Sigmoid colon (tissue), 6 donors: ENCODE measurements at regions not wholly inside any gene's neighbourhood (a gene's known extent, or its start where the extent isn't known, plus 50 kb on each side); places are given as distances from the start of the nearest gene placed in this dataset.

Experiments used
- DNase-seq: peaks from one replicate; pipeline ENCODE4 v3.0.0-alpha.2; 2019
- H3K27ac ChIP-seq, 4 donors: fragments of 200-600 bp; sonication (generic); one replicate each; pipeline ENCODE4 v1.5.1; 2016 to 2019; ENCODE audit warnings: mild to moderate bottlenecking in 1 of 4
- H3K27me3 ChIP-seq, 3 donors: fragments of 200-600 bp; sonication (generic); one replicate each; pipeline ENCODE4 v1.5.1; 2019; ENCODE audit warnings: mild to moderate bottlenecking in 1 of 3
- H3K36me3 ChIP-seq, 4 donors: fragments of 200-600 bp; sonication (generic); one replicate each; pipeline ENCODE4 v1.5.1; 2016 to 2019
- H3K4me1 ChIP-seq, 4 donors: fragments of 200-600 bp; sonication (generic); one replicate each; pipeline ENCODE4 v1.5.1; 2017 to 2019
- H3K4me3 ChIP-seq, 4 donors: fragments of 200-600 bp; sonication (generic); one replicate each; pipeline ENCODE4 v1.5.1; 2017 to 2019; ENCODE audit warnings: mild to moderate bottlenecking in 2 of 4, moderate library complexity in 1 of 4
- H3K9me3 ChIP-seq, 4 donors: fragments of 200-600 bp in 3 of 4; sonication (generic) in 3 of 4; one replicate each; pipeline versions ENCODE4 v1.5.1 to v1.6.1; 2013 to 2019
- EP300 ChIP-seq, 4 donors: sonication (generic); formaldehyde crosslinking; IDR thresholded peaks; one replicate each; pipeline ENCODE4 v1.6.1; 2017; ENCODE audit warnings: antibody characterized with exemption in 4 of 4
- POLR2A ChIP-seq, 2 donors: fragments of 450-650 bp; IDR thresholded peaks; one replicate each; pipeline ENCODE4 v1.6.1; 2016; ENCODE audit warnings: antibody characterized with exemption in 2 of 2, mild to moderate bottlenecking in 2 of 2, moderate library complexity in 2 of 2
- POLR2AphosphoS5 ChIP-seq, 4 donors: sonication (generic); formaldehyde crosslinking; IDR thresholded peaks; one replicate each; pipeline ENCODE4 v1.6.1; 2017; ENCODE audit warnings: antibody characterized with exemption in 4 of 4
- WGBS, 2 donors: extraction: QIAGEN DNeasy Blood & Tissue Kit; methylation state at CpG; one replicate each; pipeline ENCODE4 v1.1.7; 2013; 5-methylcytosine and 5-hydroxymethylcytosine counted together
- intact Hi-C: fragments of 100-400 bp; cut with DNase I; formaldehyde crosslinking; loops from one replicate; pipeline ENCODE4 v1.15.1; 2023
- TF ChIP-seq, protein P1 (sequence below), 4 experiments: fragments of 450-650 bp in 3 of 4; fragments of 200-600 bp in 1 of 4; IDR thresholded peaks; one replicate each; pipeline ENCODE4 v1.5.1; 2016 to 2019; ENCODE audit warnings: antibody characterized with exemption in 4 of 4, mild to moderate bottlenecking in 3 of 4, moderate library complexity in 2 of 4
- donor health status: healthy with polysubstance abuse.
- donor health status: healthy.

DNA sequence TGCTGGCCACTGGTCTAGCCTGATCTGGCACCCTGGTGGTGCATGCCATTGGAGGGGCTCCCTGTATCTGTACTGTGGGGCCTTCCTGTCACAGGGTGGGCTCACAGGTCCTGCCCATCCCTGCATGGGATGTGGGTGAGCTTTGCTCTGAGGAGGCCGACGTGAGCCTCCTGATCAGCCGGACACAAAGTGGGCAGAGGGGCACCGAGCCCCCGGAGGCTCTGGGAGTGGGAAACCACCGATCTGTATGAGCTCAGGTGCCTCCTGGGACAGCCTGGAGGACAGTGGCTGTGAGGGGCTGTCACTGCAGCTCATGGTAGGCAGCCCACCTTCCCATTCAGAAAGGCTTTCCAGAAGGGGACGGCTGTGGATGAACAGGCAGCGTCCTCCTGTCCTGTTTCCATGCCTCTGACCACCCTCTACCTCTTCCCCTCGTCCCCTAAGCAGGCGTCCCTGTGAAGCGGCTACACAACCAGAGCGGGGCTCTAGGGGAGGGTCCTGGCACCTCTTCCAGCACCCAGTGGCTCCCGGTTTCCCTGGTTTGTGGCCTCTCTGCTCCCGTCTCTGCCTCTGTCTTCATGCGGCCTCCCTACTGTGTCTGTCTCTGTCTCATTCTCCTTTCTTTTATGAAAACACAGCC, 112.5 kb upstream of the OTOS start:
- H3K27ac ChIP-seq, result peak overlapping the region; percentile 70 to 80 (median 76)

DNA sequence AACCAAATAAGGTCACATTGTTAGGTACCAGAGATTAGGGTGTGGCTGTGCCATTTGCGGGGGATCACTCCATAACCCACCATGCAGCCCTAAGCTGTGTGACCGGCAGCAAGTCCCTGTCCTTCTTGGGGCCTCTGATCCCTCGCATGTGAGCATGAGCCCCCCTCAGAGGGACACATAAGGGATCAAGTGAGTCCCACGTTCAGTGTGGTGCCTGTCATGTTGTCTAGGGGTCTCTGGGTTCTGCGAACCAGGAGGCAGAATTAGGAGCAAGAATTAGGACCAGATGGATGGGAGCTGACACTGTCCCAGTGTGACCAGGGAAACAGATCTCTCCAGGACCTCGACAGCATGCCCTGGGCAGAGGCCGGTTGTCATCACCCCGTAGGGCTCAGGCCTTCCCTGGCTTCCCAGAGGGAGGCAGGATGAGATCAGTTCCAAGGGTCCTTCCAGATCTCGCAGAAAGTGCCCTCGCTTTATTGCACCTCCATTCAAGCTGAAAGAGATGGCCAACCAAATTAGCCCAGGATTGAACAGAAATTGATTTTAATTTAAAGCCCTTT, 113.2 kb upstream of the OTOS start:
- TF ChIP-seq EP300 (IDR thresholded peaks at IDR 0.05) (no peak), POLR2AphosphoS5 (IDR thresholded peaks at IDR 0.05) (no peak), POLR2A (IDR thresholded peaks at IDR 0.05) (no peak)
- TF ChIP-seq, protein P1, sequence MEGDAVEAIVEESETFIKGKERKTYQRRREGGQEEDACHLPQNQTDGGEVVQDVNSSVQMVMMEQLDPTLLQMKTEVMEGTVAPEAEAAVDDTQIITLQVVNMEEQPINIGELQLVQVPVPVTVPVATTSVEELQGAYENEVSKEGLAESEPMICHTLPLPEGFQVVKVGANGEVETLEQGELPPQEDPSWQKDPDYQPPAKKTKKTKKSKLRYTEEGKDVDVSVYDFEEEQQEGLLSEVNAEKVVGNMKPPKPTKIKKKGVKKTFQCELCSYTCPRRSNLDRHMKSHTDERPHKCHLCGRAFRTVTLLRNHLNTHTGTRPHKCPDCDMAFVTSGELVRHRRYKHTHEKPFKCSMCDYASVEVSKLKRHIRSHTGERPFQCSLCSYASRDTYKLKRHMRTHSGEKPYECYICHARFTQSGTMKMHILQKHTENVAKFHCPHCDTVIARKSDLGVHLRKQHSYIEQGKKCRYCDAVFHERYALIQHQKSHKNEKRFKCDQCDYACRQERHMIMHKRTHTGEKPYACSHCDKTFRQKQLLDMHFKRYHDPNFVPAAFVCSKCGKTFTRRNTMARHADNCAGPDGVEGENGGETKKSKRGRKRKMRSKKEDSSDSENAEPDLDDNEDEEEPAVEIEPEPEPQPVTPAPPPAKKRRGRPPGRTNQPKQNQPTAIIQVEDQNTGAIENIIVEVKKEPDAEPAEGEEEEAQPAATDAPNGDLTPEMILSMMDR (IDR thresholded peaks at IDR 0.05), result no peak
- H3K9me3 ChIP-seq, result no peaks in the 10 kb centered on the region
- DNase-seq, result no peak
- peaks cover 0 to 26% (median 23%) of the 10 kb centered on the region in 4 donors for H3K4me1 ChIP-seq
- H3K27me3 ChIP-seq, result no peaks in the 10 kb centered on the region
- H3K4me3 ChIP-seq, result no peak overlapping the region
- H3K36me3 ChIP-seq, result no peaks in the 10 kb centered on the region
- 66 to 69% methylated on average over 10 of the region's 10 CpGs for WGBS, 2 donors
- no peak overlapping the region for H3K27ac ChIP-seq
- intact Hi-C loops, result loop anchor here (5.0 kb wide), 1 partner anchor 119 kb away; no protein-coding TSS in a partner anchor

More for the DNA sequence above, 112.5 kb upstream of the OTOS start:
- intact Hi-C loops, result loop anchor here (5.0 kb wide), 1 partner anchor 119 kb away; no protein-coding TSS in a partner anchor
- H3K27me3 ChIP-seq, result no peaks in the 10 kb centered on the region
- no peak overlapping the region for H3K4me3 ChIP-seq
- DNase-seq, result peak; percentile 57
- no peaks in the 10 kb centered on the region for H3K36me3 ChIP-seq
- H3K4me1 ChIP-seq, result peaks cover 0 to 24% (median 19%) of the 10 kb centered on the region in 4 donors
- 80 to 89% methylated on average over 15 of the region's 15 CpGs for WGBS, 2 donors
- no peak for TF ChIP-seq POLR2AphosphoS5 (IDR thresholded peaks at IDR 0.05)
- TF ChIP-seq, protein P1 (IDR thresholded peaks at IDR 0.05), result no peak
- no peak for TF ChIP-seq POLR2A (IDR thresholded peaks at IDR 0.05)
- TF ChIP-seq EP300 (IDR thresholded peaks at IDR 0.05), result no peak
- H3K9me3 ChIP-seq, result no peaks in the 10 kb centered on the region

DNA sequence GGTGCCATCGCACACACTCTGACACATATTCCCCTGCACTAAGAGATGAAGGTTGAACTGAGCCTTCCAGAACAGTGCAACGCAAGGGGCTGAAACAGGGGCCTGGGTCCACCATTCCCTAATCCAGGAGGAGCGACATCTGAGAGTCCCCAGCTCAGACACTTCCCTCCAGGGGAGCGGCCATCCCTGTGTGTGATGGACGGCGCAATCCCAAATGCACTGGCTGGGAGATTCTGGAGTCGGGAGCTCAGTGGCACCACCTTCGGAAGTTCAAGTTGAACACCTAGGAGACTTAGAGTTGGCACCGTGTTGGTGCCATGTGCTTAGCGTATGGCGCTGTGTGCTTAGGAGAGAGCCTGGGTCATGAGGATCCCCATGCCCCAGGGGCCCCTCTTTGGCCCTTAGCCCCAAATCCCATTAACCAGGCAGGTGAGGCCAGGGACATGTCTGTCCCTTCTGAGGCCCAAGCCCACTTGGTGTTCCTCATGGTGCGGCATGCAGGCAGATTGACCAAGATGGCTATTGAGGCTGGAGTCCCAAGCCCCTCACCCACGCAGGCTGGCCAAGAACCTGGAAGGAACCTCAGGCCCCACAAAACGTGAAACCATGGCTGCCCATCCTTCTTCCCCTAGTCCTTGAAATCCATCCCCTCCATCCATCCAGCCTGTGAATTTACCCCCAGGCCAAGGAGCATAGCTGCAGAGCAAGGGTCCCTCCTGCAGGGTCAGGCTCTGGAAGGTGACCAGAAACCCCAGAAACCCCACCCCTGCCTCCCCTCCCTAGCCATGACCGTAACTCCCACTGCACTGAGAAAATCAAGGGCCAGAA, 114.1 kb upstream of the OTOS start:
- Histone ChIP-seq H3K9me3 (no peaks in the 10 kb centered on the region), H3K4me1 (peaks cover 0 to 35% (median 32%) of the 10 kb centered on the region in 4 donors), H3K36me3 (no peaks in the 10 kb centered on the region), H3K4me3 (no peak overlapping the region), H3K27me3 (no peaks in the 10 kb centered on the region), H3K27ac (no peak overlapping the region)
- TF ChIP-seq, protein P1 (IDR thresholded peaks at IDR 0.05), result no peak
- no peak for TF ChIP-seq EP300 (IDR thresholded peaks at IDR 0.05)
- TF ChIP-seq POLR2AphosphoS5 (IDR thresholded peaks at IDR 0.05), result no peak
- TF ChIP-seq POLR2A (IDR thresholded peaks at IDR 0.05), result no peak
- WGBS, 2 donors, result 90% methylated on average over 15 of the region's 15 CpGs
- intact Hi-C loops, result loop anchor here (5.0 kb wide), 1 partner anchor 118 kb away; no protein-coding TSS in a partner anchor
- DNase-seq, result no peak

DNA sequence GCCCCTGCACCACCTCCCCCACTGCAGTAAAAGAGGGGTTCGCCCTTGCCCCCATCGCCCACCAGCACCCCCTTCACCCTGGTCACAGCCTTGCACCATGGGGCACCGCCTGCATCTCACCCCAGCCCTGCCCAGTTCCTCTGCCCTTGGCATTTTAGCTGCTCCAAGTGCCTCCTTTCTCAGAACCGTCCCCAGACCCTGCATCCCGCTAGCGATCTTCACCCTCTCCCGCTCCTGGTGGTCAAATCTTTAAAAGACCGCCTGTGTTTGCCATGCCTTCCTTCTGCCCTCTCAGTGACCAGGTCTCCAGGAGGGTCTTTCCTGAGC, 114.7 kb upstream of the OTOS start:
- no peak for DNase-seq
- Histone ChIP-seq H3K36me3 (no peaks in the 10 kb centered on the region), H3K4me3 (no peak overlapping the region), H3K4me1 (peaks cover 0 to 39% (median 36%) of the 10 kb centered on the region in 4 donors), H3K27me3 (no peaks in the 10 kb centered on the region), H3K27ac (no peak overlapping the region), H3K9me3 (no peaks in the 10 kb centered on the region)
- TF ChIP-seq, protein P1 (IDR thresholded peaks at IDR 0.05), result no peak
- TF ChIP-seq POLR2AphosphoS5 (IDR thresholded peaks at IDR 0.05) (no peak), EP300 (IDR thresholded peaks at IDR 0.05) (no peak), POLR2A (IDR thresholded peaks at IDR 0.05) (no peak)
- intact Hi-C loops, result no loop called here
- WGBS, 2 donors, result 80 to 82% methylated on average over 8 of the region's 8 CpGs
